Uterus (tissue), 2 donors: ENCODE measurements at regions not wholly inside any gene's neighbourhood (a gene's known extent, or its start where the extent isn't known, plus 50 kb on each side); places are given as distances from the start of the nearest gene placed in this dataset.

Source experiments
- POLR2A ChIP-seq, 2 donors: fragments of 450-650 bp; IDR thresholded peaks; one replicate each; pipeline ENCODE4 v1.6.1; 2016; ENCODE audit warnings: antibody characterized with exemption in 2 of 2, mild to moderate bottlenecking in 1 of 2, moderate library complexity in 1 of 2
- TF ChIP-seq, protein P1 (sequence below), 4 experiments: fragments of 200-600 bp in 2 of 4; fragments of 450-650 bp in 2 of 4; sonication (generic) in 2 of 4; IDR thresholded peaks; one replicate each; pipeline ENCODE4 v1.5.1; 2016 to 2019; ENCODE audit warnings: antibody characterized with exemption in 4 of 4, mild to moderate bottlenecking in 2 of 4, moderate library complexity in 1 of 4

GRCh38 chr5:164027738-164028137, 522.3 kb downstream of the MAT2B start:
- TF ChIP-seq, protein P1, sequence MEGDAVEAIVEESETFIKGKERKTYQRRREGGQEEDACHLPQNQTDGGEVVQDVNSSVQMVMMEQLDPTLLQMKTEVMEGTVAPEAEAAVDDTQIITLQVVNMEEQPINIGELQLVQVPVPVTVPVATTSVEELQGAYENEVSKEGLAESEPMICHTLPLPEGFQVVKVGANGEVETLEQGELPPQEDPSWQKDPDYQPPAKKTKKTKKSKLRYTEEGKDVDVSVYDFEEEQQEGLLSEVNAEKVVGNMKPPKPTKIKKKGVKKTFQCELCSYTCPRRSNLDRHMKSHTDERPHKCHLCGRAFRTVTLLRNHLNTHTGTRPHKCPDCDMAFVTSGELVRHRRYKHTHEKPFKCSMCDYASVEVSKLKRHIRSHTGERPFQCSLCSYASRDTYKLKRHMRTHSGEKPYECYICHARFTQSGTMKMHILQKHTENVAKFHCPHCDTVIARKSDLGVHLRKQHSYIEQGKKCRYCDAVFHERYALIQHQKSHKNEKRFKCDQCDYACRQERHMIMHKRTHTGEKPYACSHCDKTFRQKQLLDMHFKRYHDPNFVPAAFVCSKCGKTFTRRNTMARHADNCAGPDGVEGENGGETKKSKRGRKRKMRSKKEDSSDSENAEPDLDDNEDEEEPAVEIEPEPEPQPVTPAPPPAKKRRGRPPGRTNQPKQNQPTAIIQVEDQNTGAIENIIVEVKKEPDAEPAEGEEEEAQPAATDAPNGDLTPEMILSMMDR (IDR thresholded peaks at IDR 0.05) = no peak
- TF ChIP-seq POLR2A (IDR thresholded peaks at IDR 0.05) = no peak
